NCI-H446 (cell line): ENCODE measurements at regions not wholly inside any gene's neighbourhood (a gene's known extent, or its start where the extent isn't known, plus 50 kb on each side); places are given as distances from the start of the nearest gene placed in this dataset.
"Not testable (repeated sequence)": the region's sequence is repeated elsewhere in the genome, so short reads cannot be mapped to it uniquely, and the experiment has no call there.

ENCODE experiments used
- DNase-seq, 2 experiments: peaks; one replicate each; lab custom pipeline; 2025; lab: John Stamatoyannopoulos, UW

DNA sequence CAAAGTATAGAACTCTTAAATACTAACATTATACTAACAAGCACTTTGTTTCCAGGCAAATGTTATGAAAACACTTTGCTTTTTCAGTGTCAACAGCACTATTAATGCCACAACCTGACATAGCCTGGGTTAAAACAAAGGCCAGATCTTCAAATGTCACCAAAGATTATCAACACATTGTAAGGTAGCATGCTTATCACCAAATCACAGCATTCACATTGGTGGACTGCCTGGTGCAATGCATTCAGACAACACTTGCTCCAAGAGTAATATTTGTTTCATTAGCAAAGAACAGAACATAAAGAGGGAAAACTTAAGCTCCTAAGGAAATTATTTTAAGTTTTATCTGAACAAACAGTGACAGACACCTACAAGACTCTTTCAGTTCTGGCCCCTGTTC is 1361.2 kb downstream of the CDH8 start:
- DNase-seq = no peak

GRCh38 chr16:60674241-60674640 is 1362.0 kb downstream of the CDH8 start:
- DNase-seq = no peak

- DNase-seq = no peak
These were observed 1380.6 kb downstream of the CDH8 start for GRCh38 chr16:60655514-60656153.

GRCh38 chr16:60651346-60651745 is 1384.9 kb downstream of the CDH8 start:
- DNase-seq = no peak

GRCh38 chr16:60648290-60648689 is 1387.9 kb downstream of the CDH8 start:
- DNase-seq = no peak

DNA sequence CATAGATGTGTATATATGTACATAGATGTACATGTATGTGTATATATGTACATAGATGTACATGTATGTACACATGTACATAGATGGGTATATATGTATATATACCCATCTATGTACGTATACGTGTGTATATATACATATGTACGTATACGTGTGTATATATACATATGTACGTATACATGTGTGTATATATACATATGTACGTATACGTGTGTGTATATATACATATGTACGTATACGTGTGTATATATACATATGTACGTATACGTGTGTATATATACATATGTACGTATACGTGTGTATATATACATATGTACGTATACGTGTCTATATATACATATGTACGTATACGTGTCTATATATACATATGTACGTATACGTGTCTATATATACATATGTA is 1388.8 kb downstream of the CDH8 start:
- DNase-seq = not testable (repeated sequence)

DNA sequence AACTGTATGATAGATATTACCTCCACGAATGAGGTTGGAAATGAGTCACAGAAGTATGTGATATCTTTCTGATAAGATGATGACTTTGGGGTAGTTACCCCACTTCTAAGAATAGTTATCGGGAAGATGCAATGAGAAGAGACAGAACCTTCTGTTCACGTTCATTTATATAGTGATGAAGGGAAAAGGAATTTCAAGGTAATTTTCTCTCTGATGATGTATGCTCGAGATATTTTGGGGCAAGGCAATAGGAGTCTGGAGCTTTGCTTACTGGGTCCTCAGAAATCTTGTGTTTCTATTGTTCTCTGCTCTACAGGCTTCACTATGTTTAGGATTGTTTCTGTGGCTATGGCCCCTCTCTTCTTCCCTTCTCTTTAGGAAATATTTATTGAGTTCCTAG is 1389.6 kb downstream of the CDH8 start:
- no peak for DNase-seq

DNA sequence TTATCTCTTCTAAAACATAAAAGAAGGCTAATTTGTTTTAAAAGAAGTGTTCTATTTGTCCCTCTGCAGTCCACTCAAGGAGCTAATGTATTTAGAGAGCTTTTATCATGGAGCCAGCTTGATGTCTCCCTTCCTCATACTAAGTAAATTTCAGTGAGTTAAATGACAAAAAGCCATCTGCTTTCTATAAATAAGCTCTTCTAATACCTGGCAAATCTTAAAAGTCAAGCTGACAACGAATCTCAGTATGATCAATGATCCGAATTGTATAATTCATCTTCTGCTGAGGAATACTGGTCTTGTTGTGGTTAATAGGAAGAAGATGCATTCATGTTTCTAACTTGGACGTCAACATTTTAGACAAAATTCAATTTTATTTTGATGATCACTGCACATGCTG is 1390.7 kb downstream of the CDH8 start:
- DNase-seq = no peak

- DNase-seq = no peak
These were observed 1393.3 kb downstream of the CDH8 start for GRCh38 chr16:60642956-60643355.

- DNase-seq = no peak
These were observed 1395.1 kb downstream of the CDH8 start for GRCh38 chr16:60641067-60641665.

- DNase-seq = no peak
These were observed 1396.2 kb downstream of the CDH8 start for GRCh38 chr16:60640038-60640437.

- not testable (repeated sequence) for DNase-seq
These were observed 1399.6 kb downstream of the CDH8 start for GRCh38 chr16:60636636-60637035.

DNA sequence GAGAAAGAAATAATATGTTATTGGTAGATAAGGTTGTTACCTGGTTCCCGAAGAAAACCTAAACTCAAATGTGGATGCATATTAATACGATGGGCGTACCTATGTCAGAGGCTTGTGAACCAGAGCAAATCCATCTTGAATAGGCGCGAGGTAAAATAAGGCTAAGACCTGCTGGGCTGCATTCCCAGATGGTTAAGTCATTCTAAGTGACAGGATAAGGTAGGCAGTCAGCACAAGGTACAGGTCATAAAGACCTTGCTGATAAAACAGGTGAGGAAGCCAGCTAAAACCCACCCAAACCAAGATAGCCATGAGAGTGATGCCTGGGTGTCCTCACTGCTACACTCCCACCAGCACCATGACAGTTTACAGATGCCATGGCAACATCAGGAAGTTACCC is 1400.1 kb downstream of the CDH8 start:
- DNase-seq = no peak

- DNase-seq = no peak
These were observed 1400.7 kb downstream of the CDH8 start for GRCh38 chr16:60635548-60635947.

DNA sequence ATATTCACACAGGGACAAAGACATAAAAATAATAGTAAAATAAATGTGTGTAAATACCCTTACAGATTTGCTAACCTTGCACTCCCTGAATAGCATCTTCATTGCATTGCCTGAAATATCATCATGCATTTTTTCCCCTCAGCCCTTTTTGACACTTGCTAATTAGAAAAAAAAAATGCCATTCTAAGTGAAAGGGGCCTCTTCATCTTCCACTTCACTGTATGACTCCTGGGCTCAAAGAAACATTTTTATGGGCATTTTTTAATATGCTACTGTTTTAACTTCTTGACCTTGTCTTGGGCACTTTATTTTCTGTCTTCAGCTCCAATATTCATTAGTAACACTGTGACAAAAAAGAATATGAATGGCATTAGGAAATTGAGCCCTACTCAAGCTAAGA is 1424.4 kb downstream of the CDH8 start:
- DNase-seq = no peak

DNA sequence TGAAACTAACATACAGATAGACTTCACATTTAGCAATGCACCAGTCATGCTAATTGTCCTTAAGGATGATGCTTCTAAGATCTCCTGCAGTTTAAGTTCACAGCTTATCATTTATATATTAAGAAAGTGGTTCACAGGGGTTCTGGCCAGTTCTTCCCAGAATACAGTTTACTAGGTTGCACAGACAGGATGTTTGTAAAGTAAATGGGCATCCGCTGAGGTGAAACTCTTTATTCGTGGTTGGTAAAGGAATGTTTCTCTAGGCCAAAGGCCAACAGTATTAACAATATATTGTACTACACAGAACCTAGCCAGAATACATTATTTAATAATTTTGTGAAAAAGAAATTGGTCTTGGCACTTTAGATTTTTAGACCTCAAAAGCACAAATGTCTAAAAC is 1427.3 kb downstream of the CDH8 start:
- DNase-seq = no peak

DNA sequence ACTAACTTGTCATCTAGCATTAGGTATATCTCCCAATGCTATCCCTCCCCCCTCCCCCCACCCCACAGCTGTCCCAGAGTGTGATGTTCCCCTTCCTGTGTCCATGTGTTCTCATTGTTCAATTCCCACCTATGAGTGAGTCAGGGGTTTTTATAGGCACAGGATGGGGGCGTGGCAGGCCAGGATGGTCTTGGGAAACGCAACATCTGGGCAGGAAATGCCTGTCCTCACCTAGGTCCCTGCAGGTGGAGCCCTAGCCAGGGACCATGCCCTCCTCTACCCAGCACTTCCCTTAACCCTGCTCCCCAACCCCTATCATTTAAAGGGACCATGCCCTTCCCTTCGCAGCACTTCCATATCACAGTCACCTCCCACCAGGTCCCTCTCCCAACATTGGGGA is 1430.6 kb downstream of the CDH8 start:
- DNase-seq = not testable (repeated sequence)

- DNase-seq = no peak
These were observed 1431.1 kb downstream of the CDH8 start for GRCh38 chr16:60605176-60605575.

GRCh38 chr16:60586493-60586892 is 1449.7 kb downstream of the CDH8 start:
- DNase-seq = no peak

- DNase-seq = no peak
These were observed 1453.7 kb downstream of the CDH8 start for GRCh38 chr16:60582528-60582927.

DNA sequence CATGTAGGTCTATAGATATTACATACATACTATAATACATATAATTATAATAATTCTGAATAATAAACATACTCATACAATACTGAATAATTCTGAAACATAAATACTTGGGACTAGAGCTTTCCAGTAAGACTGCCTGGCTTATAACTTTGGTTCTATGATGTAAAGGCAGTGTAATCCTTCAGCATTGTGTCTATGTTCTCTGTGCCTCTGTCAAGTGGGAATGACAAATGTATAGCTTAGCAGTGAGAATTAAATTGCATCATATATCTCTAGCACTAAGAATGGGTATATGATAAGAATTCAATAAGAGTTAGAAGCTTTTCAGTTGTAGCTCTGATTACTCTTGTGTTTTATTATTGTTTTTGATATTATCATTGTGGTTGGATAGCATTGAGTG is 1469.3 kb downstream of the CDH8 start:
- no peak for DNase-seq

- no peak for DNase-seq
These were observed 1471.7 kb downstream of the CDH8 start for GRCh38 chr16:60564588-60564987.

GRCh38 chr16:60563166-60563565 is 1473.1 kb downstream of the CDH8 start:
- DNase-seq = no peak

DNA sequence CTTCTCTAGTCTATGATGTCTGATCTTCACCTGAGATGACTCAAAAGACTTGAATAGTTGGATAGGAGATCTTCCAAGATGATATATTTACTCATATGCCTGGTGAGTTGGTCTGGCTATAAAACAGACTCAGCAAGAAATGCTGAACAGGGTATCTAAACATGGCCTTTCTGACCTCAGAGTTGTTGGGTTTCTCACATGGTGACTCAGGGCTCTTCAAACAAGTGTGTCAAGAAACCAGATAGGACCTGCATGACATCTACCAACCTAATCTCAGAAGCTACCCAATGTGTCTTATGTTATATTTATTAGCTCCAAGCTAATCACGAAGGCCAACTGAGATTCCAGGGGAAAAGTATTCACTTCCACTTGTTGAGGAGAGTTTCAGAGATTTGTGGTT is 1477.3 kb downstream of the CDH8 start:
- DNase-seq = no peak
